ENCODE measurements at regions not wholly inside any gene's neighbourhood (a gene's known extent, or its start where the extent isn't known, plus 50 kb on each side); places are given as distances from the start of the nearest gene placed in this dataset.

- ChIA-PET POLR2A (no interaction called here), CTCF (ENCODE audit: low intra/inter-chr PET ratio, low total read pairs) (no interaction called here)
- Histone ChIP-seq H3K36me3 (replicated peaks in 1 of 2; ENCODE audit: control insufficient read depth in 1 of 2, insufficient read depth in 2 of 2, low read length in 2 of 2) (no peaks in the 10 kb centered on the region), H3K4me1 (ENCODE audit: insufficient read depth, low read length) (no peaks in the 10 kb centered on the region), H3K4me3 (replicated peaks in 1 of 3; ENCODE audit: insufficient read depth in 1 of 3, low read depth in 2 of 3, low read length in 3 of 3) (no peak overlapping the region), H3K27ac (ENCODE audit: extremely low read length, insufficient read depth, low read length) (no peak overlapping the region), H3K27me3 (ENCODE audit: control insufficient read depth in 1 of 2, insufficient read depth in 2 of 2, low read length in 2 of 2) (no peaks in the 10 kb centered on the region; a peak in 1 of 5 replicates), H2AFZ (ENCODE audit: low read length) (no peak overlapping the region), H4K20me1 (ENCODE audit: insufficient read depth, low read length) (no peaks in the 10 kb centered on the region), H3K9ac (ENCODE audit: insufficient read depth, low read depth, low read length) (no peak overlapping the region), H3K4me2 (ENCODE audit: low read depth, low read length) (no peak overlapping the region), H3K9me3 (ENCODE audit: low read length) (no peaks in the 10 kb centered on the region), H3K79me2 (ENCODE audit: insufficient read depth, low read length) (no peaks in the 10 kb centered on the region)
- ATAC-seq: no peak
- in situ Hi-C loops (cut with HindIII; ENCODE audit: extremely low pct_ligation_motif_present, low pct_unique_long_range_greater_than_20kb) (no loop called here), intact Hi-C loops (cut with micrococcal nuclease; ENCODE audit: unreplicated experiment) (no loop called here)
- DNase-seq (ENCODE audit: low spot score): no peak
- no TSS peak for BruUV-seq (replicated peaks)
- no peak for TF ChIP-seq AGO1 (IDR thresholded peaks at IDR 0.05; ENCODE audit: low read depth, low read length, poor library complexity, severe bottlenecking)
- TF ChIP-seq HNF4G (IDR thresholded peaks at IDR 0.05; ENCODE audit: borderline replicate concordance, low read depth, low read length): no peak
- no peak for TF ChIP-seq HNF4G (CRISPR knock-in tag; IDR thresholded peaks at IDR 0.05; ENCODE audit: borderline replicate concordance, low read depth)
- no peak for TF ChIP-seq HNRNPLL (IDR thresholded peaks at IDR 0.05; ENCODE audit: low read depth, low read length, poor library complexity, severe bottlenecking)
- no peak for TF ChIP-seq GLI4 (CRISPR knock-in tag; IDR thresholded peaks at IDR 0.05; ENCODE audit: borderline replicate concordance)
- TF ChIP-seq HMG20A (CRISPR knock-in tag; IDR thresholded peaks at IDR 0.05; ENCODE audit: borderline replicate concordance): no peak
- TF ChIP-seq MTA1 (CRISPR knock-in tag; IDR thresholded peaks at IDR 0.05; ENCODE audit: borderline replicate concordance): no peak
- TF ChIP-seq ZSCAN31 (CRISPR knock-in tag; IDR thresholded peaks at IDR 0.05; ENCODE audit: low read depth): no peak
- no peak for TF ChIP-seq MAFG (CRISPR knock-in tag; IDR thresholded peaks at IDR 0.05)
- WGBS (ENCODE audit: low lambda C conversion rate): 35% methylated on average over 1 of the region's 1 CpG
- no peak for FAIRE-seq
Observed at GRCh38 chr10:31140716-31141115, 109.1 kb upstream of the ZNF438 start.

DNA sequence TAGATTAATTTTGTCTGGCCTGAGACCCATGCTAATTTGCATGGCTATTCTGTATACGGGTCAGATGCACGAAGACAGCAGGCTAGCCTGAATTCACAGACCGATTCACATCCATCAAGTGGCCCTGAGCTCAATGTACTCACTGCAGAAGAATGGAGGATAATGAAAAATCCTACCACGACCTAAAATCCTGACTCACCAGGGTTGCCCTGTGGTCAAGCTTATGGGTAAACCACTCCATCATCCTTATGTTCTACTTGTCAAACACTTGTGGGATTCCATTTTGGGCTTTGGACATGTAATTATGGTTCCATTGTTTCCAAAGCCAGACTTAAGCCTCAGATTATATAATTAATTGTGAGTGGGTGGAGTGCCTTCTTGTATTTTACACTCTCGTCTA, 110.4 kb upstream of the ZNF438 start:
- DNase-seq (ENCODE audit: low spot score) (no peak), ATAC-seq (no peak), FAIRE-seq (no peak)
- no peaks in the 10 kb centered on the region for H3K4me1 ChIP-seq (ENCODE audit: insufficient read depth, low read length)
- no peak overlapping the region for H3K27ac ChIP-seq (ENCODE audit: extremely low read length, insufficient read depth, low read length)
- no peak overlapping the region for H3K4me3 ChIP-seq (replicated peaks in 1 of 3; ENCODE audit: insufficient read depth in 1 of 3, low read depth in 2 of 3, low read length in 3 of 3)
- H3K4me2 ChIP-seq (ENCODE audit: low read depth, low read length): no peak overlapping the region
- H3K36me3 ChIP-seq (replicated peaks in 1 of 2; ENCODE audit: control insufficient read depth in 1 of 2, insufficient read depth in 2 of 2, low read length in 2 of 2): no peaks in the 10 kb centered on the region
- H3K9ac ChIP-seq (ENCODE audit: insufficient read depth, low read depth, low read length): no peak overlapping the region
- H3K79me2 ChIP-seq (ENCODE audit: insufficient read depth, low read length): no peaks in the 10 kb centered on the region
- no peak overlapping the region for H2AFZ ChIP-seq (ENCODE audit: low read length)
- H3K27me3 ChIP-seq (ENCODE audit: control insufficient read depth in 1 of 2, insufficient read depth in 2 of 2, low read length in 2 of 2): peaks cover 0 to 6% of the 10 kb centered on the region in 2 experiments; a peak in 2 of 5 replicates
- intact Hi-C loops (cut with micrococcal nuclease; ENCODE audit: unreplicated experiment): no loop called here
- WGBS (ENCODE audit: low lambda C conversion rate): 25% methylated on average over 5 of the region's 5 CpGs
- ChIA-PET POLR2A (no interaction called here), CTCF (ENCODE audit: low intra/inter-chr PET ratio, low total read pairs) (no interaction called here)
- no peaks in the 10 kb centered on the region for H3K9me3 ChIP-seq (ENCODE audit: low read length)
- no peaks in the 10 kb centered on the region for H4K20me1 ChIP-seq (ENCODE audit: insufficient read depth, low read length)
- in situ Hi-C loops (cut with HindIII; ENCODE audit: extremely low pct_ligation_motif_present, low pct_unique_long_range_greater_than_20kb): no loop called here
- BruUV-seq (replicated peaks): no TSS peak
- TF ChIP-seq, protein P1, sequence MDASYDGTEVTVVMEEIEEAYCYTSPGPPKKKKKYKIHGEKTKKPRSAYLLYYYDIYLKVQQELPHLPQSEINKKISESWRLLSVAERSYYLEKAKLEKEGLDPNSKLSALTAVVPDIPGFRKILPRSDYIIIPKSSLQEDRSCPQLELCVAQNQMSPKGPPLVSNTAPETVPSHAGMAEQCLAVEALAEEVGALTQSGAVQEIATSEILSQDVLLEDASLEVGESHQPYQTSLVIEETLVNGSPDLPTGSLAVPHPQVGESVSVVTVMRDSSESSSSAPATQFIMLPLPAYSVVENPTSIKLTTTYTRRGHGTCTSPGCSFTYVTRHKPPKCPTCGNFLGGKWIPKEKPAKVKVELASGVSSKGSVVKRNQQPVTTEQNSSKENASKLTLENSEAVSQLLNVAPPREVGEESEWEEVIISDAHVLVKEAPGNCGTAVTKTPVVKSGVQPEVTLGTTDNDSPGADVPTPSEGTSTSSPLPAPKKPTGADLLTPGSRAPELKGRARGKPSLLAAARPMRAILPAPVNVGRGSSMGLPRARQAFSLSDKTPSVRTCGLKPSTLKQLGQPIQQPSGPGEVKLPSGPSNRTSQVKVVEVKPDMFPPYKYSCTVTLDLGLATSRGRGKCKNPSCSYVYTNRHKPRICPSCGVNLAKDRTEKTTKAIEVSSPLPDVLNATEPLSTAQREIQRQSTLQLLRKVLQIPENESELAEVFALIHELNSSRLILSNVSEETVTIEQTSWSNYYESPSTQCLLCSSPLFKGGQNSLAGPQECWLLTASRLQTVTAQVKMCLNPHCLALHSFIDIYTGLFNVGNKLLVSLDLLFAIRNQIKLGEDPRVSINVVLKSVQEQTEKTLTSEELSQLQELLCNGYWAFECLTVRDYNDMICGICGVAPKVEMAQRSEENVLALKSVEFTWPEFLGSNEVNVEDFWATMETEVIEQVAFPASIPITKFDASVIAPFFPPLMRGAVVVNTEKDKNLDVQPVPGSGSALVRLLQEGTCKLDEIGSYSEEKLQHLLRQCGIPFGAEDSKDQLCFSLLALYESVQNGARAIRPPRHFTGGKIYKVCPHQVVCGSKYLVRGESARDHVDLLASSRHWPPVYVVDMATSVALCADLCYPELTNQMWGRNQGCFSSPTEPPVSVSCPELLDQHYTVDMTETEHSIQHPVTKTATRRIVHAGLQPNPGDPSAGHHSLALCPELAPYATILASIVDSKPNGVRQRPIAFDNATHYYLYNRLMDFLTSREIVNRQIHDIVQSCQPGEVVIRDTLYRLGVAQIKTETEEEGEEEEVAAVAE (CRISPR knock-in tag; IDR thresholded peaks at IDR 0.05; ENCODE audit: borderline replicate concordance): no peak
- TF ChIP-seq FOXP1 (IDR thresholded peaks at IDR 0.05): no peak
- TF ChIP-seq FOXP1 (CRISPR knock-in tag; IDR thresholded peaks at IDR 0.05): no peak
- no peak for TF ChIP-seq NFYB (CRISPR knock-in tag; IDR thresholded peaks at IDR 0.05)
- no peak for TF ChIP-seq POLR2AphosphoS2 (IDR thresholded peaks at IDR 0.05; ENCODE audit: low read depth, low read length)
- TF ChIP-seq, protein P2, sequence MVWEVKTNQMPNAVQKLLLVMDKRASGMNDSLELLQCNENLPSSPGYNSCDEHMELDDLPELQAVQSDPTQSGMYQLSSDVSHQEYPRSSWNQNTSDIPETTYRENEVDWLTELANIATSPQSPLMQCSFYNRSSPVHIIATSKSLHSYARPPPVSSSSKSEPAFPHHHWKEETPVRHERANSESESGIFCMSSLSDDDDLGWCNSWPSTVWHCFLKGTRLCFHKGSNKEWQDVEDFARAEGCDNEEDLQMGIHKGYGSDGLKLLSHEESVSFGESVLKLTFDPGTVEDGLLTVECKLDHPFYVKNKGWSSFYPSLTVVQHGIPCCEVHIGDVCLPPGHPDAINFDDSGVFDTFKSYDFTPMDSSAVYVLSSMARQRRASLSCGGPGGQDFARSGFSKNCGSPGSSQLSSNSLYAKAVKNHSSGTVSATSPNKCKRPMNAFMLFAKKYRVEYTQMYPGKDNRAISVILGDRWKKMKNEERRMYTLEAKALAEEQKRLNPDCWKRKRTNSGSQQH (CRISPR knock-in tag; IDR thresholded peaks at IDR 0.05; ENCODE audit: low read depth): no peak
- TF ChIP-seq TGIF2 (CRISPR knock-in tag; IDR thresholded peaks at IDR 0.05): no peak
- TF ChIP-seq XBP1 (CRISPR knock-in tag; IDR thresholded peaks at IDR 0.05): no peak
